Esophagus muscularis mucosa (tissue), 3 donors: ENCODE measurements at regions not wholly inside any gene's neighbourhood (a gene's known extent, or its start where the extent isn't known, plus 50 kb on each side); places are given as distances from the start of the nearest gene placed in this dataset.

Source experiments
- CTCF ChIP-seq, 3 experiments: fragments of 200-600 bp in 2 of 3; fragments of 450-650 bp in 1 of 3; sonication (generic) in 2 of 3; IDR thresholded peaks; one replicate each; pipeline ENCODE4 v1.5.1; 2017 to 2019; ENCODE audit warnings: antibody characterized with exemption in 3 of 3, mild to moderate bottlenecking in 2 of 3, moderate library complexity in 1 of 3
- POLR2A ChIP-seq: fragments of 450-650 bp; IDR thresholded peaks from one replicate; pipeline ENCODE4 v1.6.1; 2017; ENCODE audit warnings: antibody characterized with exemption, moderate library complexity, mild to moderate bottlenecking, low read depth

- TF ChIP-seq CTCF (IDR thresholded peaks at IDR 0.05) (no peak), POLR2A (no peak)
Measured at GRCh38 chr2:239752951-239753350, 272.2 kb downstream of the NDUFA10 start.
